CD4-positive, alpha-beta T cell (primary cell): ENCODE measurements at regions not wholly inside any gene's neighbourhood (a gene's known extent, or its start where the extent isn't known, plus 50 kb on each side); places are given as distances from the start of the nearest gene placed in this dataset.

Source experiments
- ATAC-seq: fragments of 200-7000 bp; cut with Tn5 transposase; one replicate; pipeline ENCODE4 v1.10.0; 2022; ENCODE audit warnings: mild to moderate bottlenecking; ENCODE audit not compliant: poor library complexity
- CTCF ChIA-PET: fragments of 350-600 bp; sonication (Branson Sonifier 250); formaldehyde crosslinking; loops from one replicate; lab custom pipeline; 2021; ENCODE audit warnings: antibody characterized with exemption, inconsistent platforms; lab: Charles Lee
- POLR2A ChIA-PET: fragments of 350-600 bp; sonication (Branson Sonifier 250); formaldehyde crosslinking; loops from one replicate; lab custom pipeline; 2021; ENCODE audit warnings: antibody characterized with exemption, inconsistent platforms; lab: Charles Lee
- DNase-seq, 14 experiments: peaks; one replicate each; pipeline ENCODE4 v3.0.0-alpha.2; 2013 to 2020; ENCODE audit warnings: mixed read lengths in 2 of 14
- H3K27ac ChIP-seq, 2 donors: one replicate each; pipeline versions ENCODE4 v1.5.1 to v1.7.0; 2013; ENCODE audit warnings: low read length in 2 of 2, low read depth in 1 of 2, mild to moderate bottlenecking in 1 of 2
- H3K27me3 ChIP-seq, 2 experiments: 1 replicate in 1 of 2; 2 replicates in 1 of 2; pipeline versions ENCODE4 v1.6.1 to v1.7.0; 2013; ENCODE audit warnings: low read length in 2 of 2, control low read depth in 1 of 2, mild to moderate bottlenecking in 1 of 2, moderate library complexity in 1 of 2; ENCODE audit not compliant: insufficient read depth in 2 of 2, control insufficient read depth in 1 of 2
- H3K36me3 ChIP-seq: one replicate; pipeline ENCODE4 v1.6.1; 2013; ENCODE audit warnings: low read length, control low read depth; ENCODE audit not compliant: insufficient read depth
- H3K4me1 ChIP-seq: one replicate; pipeline ENCODE4 v1.6.1; 2013; ENCODE audit warnings: low read length, control low read depth; ENCODE audit not compliant: insufficient read depth
- H3K4me3 ChIP-seq: one replicate; pipeline ENCODE4 v1.5.1; 2013; ENCODE audit warnings: mild to moderate bottlenecking, low read length, moderate library complexity
- H3K9me3 ChIP-seq, 2 experiments: 1 replicate in 1 of 2; 2 replicates in 1 of 2; pipeline versions ENCODE4 v1.6.1 to v1.7.0; 2013; ENCODE audit warnings: low read length in 2 of 2, mild to moderate bottlenecking in 2 of 2, control low read depth in 1 of 2, moderate library complexity in 1 of 2; ENCODE audit not compliant: control insufficient read depth in 1 of 2, insufficient read depth in 1 of 2
- H3K27ac Mint-ChIP-seq: one replicate; pipeline ENCODE4 v1.8.0; 2020; ENCODE audit warnings: mixed read lengths
- H3K27me3 Mint-ChIP-seq: one replicate; pipeline ENCODE4 v1.8.0; 2021; ENCODE audit warnings: mixed read lengths
- H3K36me3 Mint-ChIP-seq: one replicate; pipeline ENCODE4 v1.8.0; 2021; ENCODE audit warnings: low read depth, mixed read lengths
- H3K4me1 Mint-ChIP-seq: one replicate; pipeline ENCODE4 v1.8.0; 2021; ENCODE audit warnings: low read depth, mixed read lengths
- H3K4me3 Mint-ChIP-seq: one replicate; pipeline ENCODE4 v1.8.0; 2020; ENCODE audit warnings: mild to moderate bottlenecking, mixed read lengths
- H3K9me3 Mint-ChIP-seq: one replicate; pipeline ENCODE4 v1.8.0; 2020; ENCODE audit warnings: mixed read lengths
- CTCF ChIP-seq: fragments of 200-600 bp; IDR thresholded peaks from one replicate; pipeline ENCODE4 v1.8.0; 2022; ENCODE audit warnings: antibody characterized with exemption, mild to moderate bottlenecking
- intact Hi-C, 2 experiments: fragments of 100-400 bp; cut with DNase I in 1 of 2; cut with micrococcal nuclease in 1 of 2; formaldehyde crosslinking; loops; one replicate each; pipeline versions ENCODE4 v1.15.1 to v1.9.0; 2023 to 2025; cut with DNase I, micrococcal nuclease

DNA sequence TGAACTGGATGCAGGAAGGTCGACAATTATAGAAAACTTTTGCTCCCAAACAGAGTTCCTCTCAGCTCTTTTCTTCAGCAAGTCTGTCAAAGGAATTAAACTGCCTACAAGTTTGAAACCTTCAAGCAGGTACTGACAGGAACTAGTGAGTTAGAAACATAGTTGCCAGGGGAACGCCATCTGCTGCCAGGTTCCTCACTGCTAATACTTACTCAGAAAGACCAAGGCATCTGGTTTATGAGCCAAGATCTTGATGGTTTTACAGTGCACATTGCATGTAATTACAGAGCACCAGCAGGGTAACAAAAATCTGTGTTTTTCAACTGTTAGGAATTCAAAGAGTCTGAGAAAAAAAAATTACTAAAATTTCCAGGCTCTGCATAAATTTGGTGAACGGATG is 300.0 kb upstream of the NRG3 start:
- ATAC-seq (no peak), DNase-seq (no peak)
- CTCF ChIA-PET: no interaction called here
- Mint-ChIP-seq H3K4me1 (no peaks in the 10 kb centered on the region), H3K27me3 (no peaks in the 10 kb centered on the region), H3K4me3 (no peak overlapping the region), H3K9me3 (peaks cover 10% of the 10 kb centered on the region), H3K27ac (no peak overlapping the region), H3K36me3 (no peaks in the 10 kb centered on the region)
- intact Hi-C loops: no loop called here
- Histone ChIP-seq H3K27me3 (no peaks in the 10 kb centered on the region), H3K9me3 (peaks cover 0 to 20% of the 10 kb centered on the region in 2 experiments), H3K27ac (no peak overlapping the region), H3K4me3 (no peak overlapping the region), H3K36me3 (no peaks in the 10 kb centered on the region), H3K4me1 (no peaks in the 10 kb centered on the region)
- no peak for TF ChIP-seq CTCF
- POLR2A ChIA-PET: no interaction called here

GRCh38 chr10:81576336-81576735 is 298.7 kb upstream of the NRG3 start:
- ChIA-PET POLR2A (no interaction called here), CTCF (no interaction called here)
- Mint-ChIP-seq H3K4me3 (no peak overlapping the region), H3K27me3 (no peaks in the 10 kb centered on the region), H3K4me1 (no peaks in the 10 kb centered on the region), H3K36me3 (no peaks in the 10 kb centered on the region), H3K9me3 (peaks cover 13% of the 10 kb centered on the region), H3K27ac (no peak overlapping the region)
- no peak for TF ChIP-seq CTCF
- H3K27me3 ChIP-seq: no peaks in the 10 kb centered on the region
- ATAC-seq (no peak), DNase-seq (no peak)
- H3K36me3 ChIP-seq: no peaks in the 10 kb centered on the region
- no peak overlapping the region for H3K4me3 ChIP-seq
- no peaks in the 10 kb centered on the region for H3K4me1 ChIP-seq
- intact Hi-C loops: no loop called here
- H3K9me3 ChIP-seq: peaks cover 0 to 7% of the 10 kb centered on the region in 2 experiments
- H3K27ac ChIP-seq: no peak overlapping the region

- Histone ChIP-seq H3K27me3 (no peaks in the 10 kb centered on the region), H3K27ac (no peak overlapping the region), H3K36me3 (no peaks in the 10 kb centered on the region), H3K9me3 (no peaks in the 10 kb centered on the region), H3K4me1 (no peaks in the 10 kb centered on the region), H3K4me3 (no peak overlapping the region)
- intact Hi-C loops: no loop called here
- Mint-ChIP-seq H3K36me3 (no peaks in the 10 kb centered on the region), H3K9me3 (peaks cover 20% of the 10 kb centered on the region), H3K4me3 (no peak overlapping the region), H3K27ac (no peak overlapping the region), H3K27me3 (no peaks in the 10 kb centered on the region), H3K4me1 (no peaks in the 10 kb centered on the region)
- TF ChIP-seq CTCF: no peak
- ChIA-PET CTCF (no interaction called here), POLR2A (no interaction called here)
- DNase-seq (no peak), ATAC-seq (no peak)
Measured at GRCh38 chr10:81594991-81595390, 280.0 kb upstream of the NRG3 start.
